Esophagus muscularis mucosa (tissue), 4 donors: ENCODE measurements at regions not wholly inside any gene's neighbourhood (a gene's known extent, or its start where the extent isn't known, plus 50 kb on each side); places are given as distances from the start of the nearest gene placed in this dataset.

Experiments
- EP300 ChIP-seq: sonication (generic); formaldehyde crosslinking; IDR thresholded peaks from one replicate; pipeline ENCODE4 v1.6.1; 2017; ENCODE audit warnings: antibody characterized with exemption
- POLR2A ChIP-seq: fragments of 450-650 bp; IDR thresholded peaks from one replicate; pipeline ENCODE4 v1.6.1; 2017; ENCODE audit warnings: antibody characterized with exemption, moderate library complexity, mild to moderate bottlenecking, low read depth
- POLR2AphosphoS5 ChIP-seq, 2 donors: sonication (generic); formaldehyde crosslinking; IDR thresholded peaks; one replicate each; pipeline ENCODE4 v1.6.1; 2017; ENCODE audit warnings: antibody characterized with exemption in 2 of 2
- TF ChIP-seq, protein P1 (sequence below), 3 experiments: fragments of 200-600 bp in 2 of 3; fragments of 450-650 bp in 1 of 3; sonication (generic) in 2 of 3; IDR thresholded peaks; one replicate each; pipeline ENCODE4 v1.5.1; 2017 to 2019; ENCODE audit warnings: antibody characterized with exemption in 3 of 3, mild to moderate bottlenecking in 2 of 3, moderate library complexity in 1 of 3

GRCh38 chr2:12296915-12297314, 419.8 kb upstream of the TRIB2 start:
- no peak for TF ChIP-seq POLR2A
- TF ChIP-seq, protein P1, sequence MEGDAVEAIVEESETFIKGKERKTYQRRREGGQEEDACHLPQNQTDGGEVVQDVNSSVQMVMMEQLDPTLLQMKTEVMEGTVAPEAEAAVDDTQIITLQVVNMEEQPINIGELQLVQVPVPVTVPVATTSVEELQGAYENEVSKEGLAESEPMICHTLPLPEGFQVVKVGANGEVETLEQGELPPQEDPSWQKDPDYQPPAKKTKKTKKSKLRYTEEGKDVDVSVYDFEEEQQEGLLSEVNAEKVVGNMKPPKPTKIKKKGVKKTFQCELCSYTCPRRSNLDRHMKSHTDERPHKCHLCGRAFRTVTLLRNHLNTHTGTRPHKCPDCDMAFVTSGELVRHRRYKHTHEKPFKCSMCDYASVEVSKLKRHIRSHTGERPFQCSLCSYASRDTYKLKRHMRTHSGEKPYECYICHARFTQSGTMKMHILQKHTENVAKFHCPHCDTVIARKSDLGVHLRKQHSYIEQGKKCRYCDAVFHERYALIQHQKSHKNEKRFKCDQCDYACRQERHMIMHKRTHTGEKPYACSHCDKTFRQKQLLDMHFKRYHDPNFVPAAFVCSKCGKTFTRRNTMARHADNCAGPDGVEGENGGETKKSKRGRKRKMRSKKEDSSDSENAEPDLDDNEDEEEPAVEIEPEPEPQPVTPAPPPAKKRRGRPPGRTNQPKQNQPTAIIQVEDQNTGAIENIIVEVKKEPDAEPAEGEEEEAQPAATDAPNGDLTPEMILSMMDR (IDR thresholded peaks at IDR 0.05) = no peak
- TF ChIP-seq EP300 = no peak
- TF ChIP-seq POLR2AphosphoS5 (IDR thresholded peaks at IDR 0.05) = no peak
